ENCODE measurements at regions not wholly inside any gene's neighbourhood (a gene's known extent, or its start where the extent isn't known, plus 50 kb on each side); places are given as distances from the start of the nearest gene placed in this dataset.

- no peak for ATAC-seq
- intact Hi-C loops (cut with DNase I, micrococcal nuclease): no loop called here
- no peak for DNase-seq
Measured at GRCh38 chr21:34192646-34193285, 119.4 kb downstream of the MRPS6 start.

DNA sequence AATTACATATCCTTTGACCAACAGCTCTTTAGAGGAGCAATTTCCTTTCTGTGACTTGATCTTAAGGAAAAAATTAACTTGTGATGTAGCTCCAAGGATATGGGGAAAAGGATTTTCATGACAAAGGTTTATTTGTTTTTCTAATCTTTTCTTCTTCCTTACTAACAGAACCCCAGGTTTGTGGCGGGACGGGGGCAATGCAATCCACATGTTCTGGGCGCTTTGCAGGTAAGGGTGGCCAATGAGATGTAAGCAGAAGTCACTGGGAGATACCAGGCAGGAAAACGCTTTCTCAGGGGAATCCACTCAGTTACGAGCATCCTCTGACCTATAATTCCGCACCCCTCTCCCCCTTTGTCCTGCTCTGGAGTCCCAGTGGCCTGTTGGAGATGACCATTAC is 122.0 kb downstream of the MRPS6 start:
- intact Hi-C loops (cut with DNase I, micrococcal nuclease): no loop called here
- ATAC-seq (no peak), DNase-seq (no peak)

- intact Hi-C loops (cut with DNase I, micrococcal nuclease): no loop called here
- ATAC-seq (no peak), DNase-seq (no peak)
Measured at GRCh38 chr21:34196996-34197395, 123.6 kb downstream of the MRPS6 start.

- DNase-seq: no peak
- no peak for ATAC-seq
- intact Hi-C loops (cut with DNase I, micrococcal nuclease): no loop called here
Measured at GRCh38 chr21:34197561-34197960, 124.2 kb downstream of the MRPS6 start.

DNA sequence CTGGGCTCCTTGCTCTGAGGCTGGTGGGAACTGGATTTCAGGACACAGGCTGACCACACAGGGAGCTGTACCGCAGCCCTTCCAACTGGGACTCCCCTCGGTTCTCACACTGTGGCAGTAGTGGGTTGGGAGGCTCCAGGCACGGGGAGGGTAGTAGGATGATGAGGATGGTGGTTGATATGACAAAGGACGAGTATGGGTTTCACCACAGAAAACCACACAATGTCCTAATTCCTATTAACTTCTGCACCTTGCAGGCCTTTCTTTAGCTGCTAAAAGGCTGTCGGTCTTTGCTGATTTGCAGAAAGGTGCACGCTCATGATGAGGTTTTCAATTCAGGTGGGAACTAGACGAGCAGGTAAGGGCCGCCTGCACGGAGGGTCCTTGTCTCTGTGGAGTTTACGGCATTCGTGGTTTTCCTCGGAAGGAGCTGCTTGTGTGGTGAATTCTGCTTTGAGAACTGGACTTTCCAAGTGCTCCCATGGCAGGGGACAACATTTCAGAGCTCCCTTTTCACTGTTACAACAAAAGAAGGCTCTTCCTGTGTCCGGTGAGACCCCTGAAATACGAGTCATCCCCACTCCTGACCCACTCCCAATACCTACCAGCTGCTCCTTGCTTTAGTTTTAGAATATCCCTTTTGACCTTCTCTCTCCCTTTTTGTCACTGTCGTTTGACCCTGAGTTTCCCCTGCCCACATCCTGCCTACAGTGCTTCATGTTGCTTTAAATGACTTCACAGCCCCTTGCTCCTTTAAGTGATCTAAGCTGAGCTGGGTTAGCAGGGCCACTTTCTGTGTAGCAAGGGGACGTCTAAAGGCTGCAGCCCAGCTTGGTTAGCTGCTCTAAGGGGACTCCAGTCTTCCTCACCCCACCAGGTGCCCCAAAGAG is 125.1 kb downstream of the MRPS6 start:
- intact Hi-C loops (cut with DNase I, micrococcal nuclease): no loop called here
- no peak for ATAC-seq
- DNase-seq: no peak

GRCh38 chr21:34199121-34199910 is 125.9 kb downstream of the MRPS6 start:
- intact Hi-C loops (cut with DNase I, micrococcal nuclease): no loop called here
- DNase-seq (no peak), ATAC-seq (no peak)

- intact Hi-C loops (cut with DNase I, micrococcal nuclease): loop anchor here in 1 of 2 donors (5.0 kb wide), 1 partner anchor 118 kb away; no protein-coding TSS in a partner anchor
- ATAC-seq: no peak
- DNase-seq: no peak
Measured at GRCh38 chr21:34200288-34200905, 127.0 kb downstream of the MRPS6 start.

DNA sequence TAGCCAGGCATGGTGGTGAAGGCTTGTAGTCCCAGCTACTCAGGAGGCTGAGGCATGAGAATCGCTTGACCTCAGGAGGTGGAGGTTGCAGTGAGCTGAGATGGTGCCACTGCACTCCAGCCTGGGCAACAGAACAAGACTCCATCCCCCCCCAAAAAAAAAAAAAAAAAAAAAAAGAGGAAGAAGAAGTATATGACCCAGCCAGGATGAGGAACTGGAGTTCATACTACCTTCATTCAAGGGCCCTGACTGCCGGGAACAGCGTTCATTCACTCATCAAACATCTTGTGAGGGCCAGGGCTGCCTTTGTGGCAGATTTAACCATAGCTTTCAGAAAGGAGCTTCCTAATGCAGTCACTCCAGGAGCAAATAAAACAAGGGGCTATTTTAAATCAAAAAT is 127.6 kb downstream of the MRPS6 start:
- no peak for DNase-seq
- no peak for ATAC-seq
- intact Hi-C loops (cut with DNase I, micrococcal nuclease): loop anchor here in 1 of 2 donors (5.0 kb wide), 1 partner anchor 119 kb away; no protein-coding TSS in a partner anchor

DNA sequence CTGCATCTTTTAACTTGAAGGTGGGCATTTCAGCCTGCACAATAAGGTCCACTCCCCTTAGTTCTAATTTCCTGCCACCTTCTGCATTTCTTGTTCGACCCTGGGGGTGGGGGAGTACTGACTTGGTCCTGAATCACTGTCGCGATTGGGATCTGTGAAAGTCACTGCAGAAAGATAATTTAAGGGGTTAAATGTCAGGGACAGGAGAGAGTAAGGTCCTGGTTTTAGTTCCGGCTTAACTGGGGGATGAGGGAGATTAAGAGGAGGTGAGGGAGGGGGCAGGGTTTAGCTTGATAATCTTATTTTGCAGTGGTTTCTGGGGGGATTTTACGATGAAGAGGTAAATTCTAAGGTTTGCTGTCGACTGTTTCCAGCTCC is 128.1 kb downstream of the MRPS6 start:
- ATAC-seq (peak; percentile 33), DNase-seq (no peak)
- intact Hi-C loops (cut with DNase I, micrococcal nuclease): loop anchor here in 1 of 2 donors (5.0 kb wide), 1 partner anchor 119 kb away; no protein-coding TSS in a partner anchor

GRCh38 chr21:34202553-34203372 is 129.4 kb downstream of the MRPS6 start:
- no peak for ATAC-seq
- intact Hi-C loops (cut with DNase I, micrococcal nuclease): loop anchor here in 1 of 2 donors (5.0 kb wide), 1 partner anchor 120 kb away; no protein-coding TSS in a partner anchor
- no peak for DNase-seq

GRCh38 chr21:34203851-34204420 is 130.6 kb downstream of the MRPS6 start:
- ATAC-seq (no peak), DNase-seq (peak in 1 of 2 donors; percentile 45)
- intact Hi-C loops (cut with DNase I, micrococcal nuclease): loop anchor here in 1 of 2 donors (5.0 kb wide), 1 partner anchor 122 kb away; no protein-coding TSS in a partner anchor

- ATAC-seq: no peak
- DNase-seq: no peak
- intact Hi-C loops (cut with DNase I, micrococcal nuclease): loop anchor here in 1 of 2 donors (5.0 kb wide), 1 partner anchor 122 kb away; no protein-coding TSS in a partner anchor
Measured at GRCh38 chr21:34204481-34205439, 131.4 kb downstream of the MRPS6 start.

DNA sequence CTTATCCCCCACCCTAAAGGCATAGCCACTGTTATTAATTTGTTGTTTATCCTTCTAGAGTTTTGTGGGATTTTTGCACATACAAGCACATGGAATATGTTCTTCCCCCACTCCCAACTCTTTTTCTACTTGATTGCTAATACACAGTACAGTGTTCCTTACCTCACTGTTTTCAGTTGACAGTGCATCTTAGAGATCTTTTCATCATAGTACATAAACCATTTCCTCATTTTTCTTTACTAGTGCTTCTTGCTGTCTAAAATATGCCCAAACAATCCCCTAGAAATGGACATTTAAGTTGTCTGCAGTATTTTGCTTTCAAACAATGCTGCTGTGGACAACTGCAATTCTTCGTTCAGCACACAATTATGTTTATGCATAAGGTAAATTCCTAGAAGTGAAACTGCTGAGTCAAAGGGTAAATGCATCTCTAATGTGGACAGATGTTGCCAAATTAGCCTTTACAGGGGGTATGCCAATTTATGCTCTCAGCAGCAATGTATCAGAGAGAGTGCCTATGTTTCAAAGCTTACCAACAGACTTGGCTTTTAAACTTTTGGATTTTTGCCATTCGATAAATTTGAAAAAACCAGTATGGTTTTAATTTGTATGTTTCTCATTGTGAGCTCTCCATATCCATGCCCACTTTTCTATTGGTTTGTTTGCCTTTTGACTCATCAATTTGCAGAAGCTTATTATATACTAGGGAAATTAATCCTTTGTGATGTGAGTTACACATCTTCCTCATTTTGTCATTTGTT is 132.6 kb downstream of the MRPS6 start:
- ATAC-seq (no peak), DNase-seq (no peak)
- intact Hi-C loops (cut with DNase I, micrococcal nuclease): no loop called here

DNA sequence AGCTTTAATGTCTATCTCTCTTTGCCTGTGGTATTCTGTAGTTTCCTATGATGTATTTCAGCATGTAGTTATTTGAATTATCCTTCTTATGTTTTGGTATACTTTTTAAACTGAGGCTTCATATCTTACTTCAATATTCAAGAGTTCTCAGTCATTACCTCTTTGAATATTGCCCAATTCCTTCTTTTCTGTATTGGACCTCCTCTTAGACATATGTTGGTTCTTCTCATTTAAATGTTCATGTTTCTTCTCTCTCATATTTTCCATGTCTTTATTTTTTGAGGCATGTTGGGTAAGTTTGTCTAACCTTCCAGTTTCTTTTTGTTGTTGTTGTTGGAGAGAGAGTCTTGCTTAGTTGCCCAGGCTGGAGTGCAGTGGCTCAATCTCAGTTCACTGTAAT is 140.6 kb downstream of the MRPS6 start:
- intact Hi-C loops (cut with DNase I, micrococcal nuclease): no loop called here
- ATAC-seq (no peak), DNase-seq (no peak)

DNA sequence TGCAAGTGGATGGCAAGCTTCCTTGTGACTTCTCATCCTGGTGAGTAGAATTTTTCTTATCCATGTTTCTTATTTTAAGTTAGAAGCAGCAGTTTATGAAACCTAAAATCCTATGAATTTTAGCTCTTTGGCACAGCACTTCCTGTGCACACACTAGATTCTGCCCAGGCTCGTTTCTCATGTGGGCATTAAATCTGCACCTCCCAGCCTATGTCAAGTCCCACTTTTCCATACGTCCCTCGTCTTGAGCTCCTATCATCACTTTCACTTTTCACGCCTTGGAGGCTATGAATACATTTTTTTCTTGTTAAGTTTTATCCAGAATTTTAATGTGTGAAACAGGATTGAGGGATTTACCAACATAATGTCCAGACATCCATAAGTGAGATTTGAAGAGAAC is 142.1 kb downstream of the MRPS6 start:
- ATAC-seq: no peak
- intact Hi-C loops (cut with DNase I, micrococcal nuclease): no loop called here
- no peak for DNase-seq

All from left colon (tissue), 2 donors.